ENCODE measurements at regions not wholly inside any gene's neighbourhood (a gene's known extent, or its start where the extent isn't known, plus 50 kb on each side); places are given as distances from the start of the nearest gene placed in this dataset.

DNA sequence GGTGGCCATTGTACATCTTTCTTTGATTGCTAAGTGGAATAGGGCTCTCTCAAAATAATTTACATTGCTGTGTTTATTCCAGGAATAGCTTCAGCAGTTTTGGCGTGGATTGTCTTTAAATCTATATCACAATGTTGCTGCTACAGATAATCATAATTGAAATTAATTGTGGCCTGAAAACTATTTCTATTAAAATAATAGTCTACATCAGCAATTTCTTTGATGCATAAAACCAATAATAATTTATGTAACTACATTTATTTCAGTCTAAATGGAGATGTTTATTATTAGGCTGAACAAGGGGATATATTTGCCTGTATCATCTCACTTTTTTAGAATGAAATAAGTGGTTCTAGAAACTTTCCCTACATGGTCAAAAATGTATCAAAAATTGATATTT is 456.0 kb upstream of the CTNND2 start:
- no peak overlapping the region for H2BK12ac ChIP-seq (ENCODE audit: low read length in 2 of 2)
- H3K14ac ChIP-seq (ENCODE audit: low read length in 2 of 2) = no peak overlapping the region
- H3K9me3 ChIP-seq (ENCODE audit: control insufficient read depth, low read length) = peaks cover 5% of the 10 kb centered on the region
- H3K4me1 ChIP-seq (ENCODE audit: control insufficient read depth, insufficient read depth, low read depth, low read length) = no peaks in the 10 kb centered on the region
- no peak overlapping the region for H3K27ac ChIP-seq (ENCODE audit: low read length, poor library complexity, severe bottlenecking)
- no peaks in the 10 kb centered on the region for H3K36me3 ChIP-seq (ENCODE audit: control insufficient read depth in 1 of 2, insufficient read depth in 2 of 2, low read depth in 1 of 2, low read length in 2 of 2)
- H3K27me3 ChIP-seq (ENCODE audit: control insufficient read depth in 1 of 2, insufficient read depth in 1 of 2, low read length in 2 of 2) = no peaks in the 10 kb centered on the region
- H2AK5ac ChIP-seq (ENCODE audit: low read length, severe bottlenecking) = no peak overlapping the region
- WGBS = no CpG with 5 or more reads among the region's 1 CpG
- H3K9ac ChIP-seq (ENCODE audit: low read length) = no peak overlapping the region
- H4K8ac ChIP-seq (ENCODE audit: low read length) = no peak overlapping the region
- no peak overlapping the region for H3K4me3 ChIP-seq (ENCODE audit: insufficient read depth in 1 of 2, low read depth in 1 of 2, low read length in 2 of 2)
- DNase-seq = no peak
- no peak overlapping the region for H2AFZ ChIP-seq (ENCODE audit: low read depth, low read length)
- no peak overlapping the region for H2BK5ac ChIP-seq (ENCODE audit: low read depth, low read length, poor library complexity, severe bottlenecking)
- no peak overlapping the region for H2BK15ac ChIP-seq (ENCODE audit: low read depth, poor library complexity, severe bottlenecking)
- H2BK120ac ChIP-seq (ENCODE audit: low read depth, low read length) = no peak overlapping the region
- no peak overlapping the region for H3K23ac ChIP-seq (ENCODE audit: low read length in 2 of 2)
- H3K18ac ChIP-seq (ENCODE audit: low read depth in 1 of 2, low read length in 2 of 2) = no peak overlapping the region
- H3K4me2 ChIP-seq (ENCODE audit: low read length, poor library complexity, severe bottlenecking) = no peak overlapping the region
- no peaks in the 10 kb centered on the region for H3K79me1 ChIP-seq (replicated peaks; ENCODE audit: low read length, poor library complexity, severe bottlenecking)
- no peak overlapping the region for H3K4ac ChIP-seq (ENCODE audit: low read depth in 1 of 2, low read length in 2 of 2)
- no peak overlapping the region for H4K91ac ChIP-seq (ENCODE audit: low read length)

GRCh38 chr5:12358371-12359090 is 454.3 kb upstream of the CTNND2 start:
- Histone ChIP-seq H2AFZ (ENCODE audit: low read depth, low read length) (no peak overlapping the region), H2BK12ac (ENCODE audit: low read length in 2 of 2) (no peak overlapping the region), H3K27ac (ENCODE audit: low read length, poor library complexity, severe bottlenecking) (no peak overlapping the region), H3K79me1 (replicated peaks; ENCODE audit: low read length, poor library complexity, severe bottlenecking) (no peaks in the 10 kb centered on the region), H3K4me3 (ENCODE audit: insufficient read depth in 1 of 2, low read depth in 1 of 2, low read length in 2 of 2) (no peak overlapping the region), H4K91ac (ENCODE audit: low read length) (no peak overlapping the region), H2BK15ac (ENCODE audit: low read depth, poor library complexity, severe bottlenecking) (no peak overlapping the region), H3K14ac (ENCODE audit: low read length in 2 of 2) (no peak overlapping the region), H3K4ac (ENCODE audit: low read depth in 1 of 2, low read length in 2 of 2) (no peak overlapping the region), H3K9ac (ENCODE audit: low read length) (no peak overlapping the region), H3K27me3 (ENCODE audit: control insufficient read depth in 1 of 2, insufficient read depth in 1 of 2, low read length in 2 of 2) (no peaks in the 10 kb centered on the region), H2BK120ac (ENCODE audit: low read depth, low read length) (no peak overlapping the region), H2BK5ac (ENCODE audit: low read depth, low read length, poor library complexity, severe bottlenecking) (no peak overlapping the region), H3K18ac (ENCODE audit: low read depth in 1 of 2, low read length in 2 of 2) (no peak overlapping the region), H3K4me1 (ENCODE audit: control insufficient read depth, insufficient read depth, low read depth, low read length) (no peaks in the 10 kb centered on the region), H4K8ac (ENCODE audit: low read length) (no peak overlapping the region), H3K9me3 (ENCODE audit: control insufficient read depth, low read length) (peaks cover 14% of the 10 kb centered on the region), H3K36me3 (ENCODE audit: control insufficient read depth in 1 of 2, insufficient read depth in 2 of 2, low read depth in 1 of 2, low read length in 2 of 2) (no peaks in the 10 kb centered on the region), H3K4me2 (ENCODE audit: low read length, poor library complexity, severe bottlenecking) (no peak overlapping the region), H2AK5ac (ENCODE audit: low read length, severe bottlenecking) (no peak overlapping the region), H3K23ac (ENCODE audit: low read length in 2 of 2) (no peak overlapping the region)
- WGBS = 61% methylated on average over 4 of the region's 6 CpGs
- no peak for DNase-seq

DNA sequence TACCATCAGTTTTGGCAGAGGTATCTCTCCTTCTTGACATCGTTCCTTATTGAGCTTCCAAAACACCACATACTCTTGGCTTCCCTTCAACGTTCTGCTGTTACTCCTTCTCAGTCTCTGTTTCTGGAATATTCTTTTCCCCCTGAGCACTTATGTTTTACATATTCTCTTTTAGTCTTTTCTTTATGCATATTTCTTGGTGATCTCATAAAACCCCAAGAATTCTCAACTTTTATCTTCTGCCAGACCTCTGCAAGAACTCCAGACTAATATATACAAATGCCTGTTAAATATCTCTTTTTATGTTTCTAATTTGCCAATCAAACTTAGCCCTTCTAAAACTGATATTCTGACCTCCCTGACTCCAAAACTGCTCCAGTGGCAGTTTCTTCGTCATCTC is 453.4 kb upstream of the CTNND2 start:
- WGBS = 64% methylated on average over 3 of the region's 3 CpGs
- Histone ChIP-seq H2AFZ (ENCODE audit: low read depth, low read length) (no peak overlapping the region), H3K18ac (ENCODE audit: low read depth in 1 of 2, low read length in 2 of 2) (no peak overlapping the region), H4K8ac (ENCODE audit: low read length) (no peak overlapping the region), H3K4me2 (ENCODE audit: low read length, poor library complexity, severe bottlenecking) (no peak overlapping the region), H2BK5ac (ENCODE audit: low read depth, low read length, poor library complexity, severe bottlenecking) (no peak overlapping the region), H2BK120ac (ENCODE audit: low read depth, low read length) (no peak overlapping the region), H3K9me3 (ENCODE audit: control insufficient read depth, low read length) (peaks cover 14% of the 10 kb centered on the region), H3K4ac (ENCODE audit: low read depth in 1 of 2, low read length in 2 of 2) (no peak overlapping the region), H3K27me3 (ENCODE audit: control insufficient read depth in 1 of 2, insufficient read depth in 1 of 2, low read length in 2 of 2) (no peaks in the 10 kb centered on the region), H3K9ac (ENCODE audit: low read length) (no peak overlapping the region), H2BK15ac (ENCODE audit: low read depth, poor library complexity, severe bottlenecking) (no peak overlapping the region), H3K4me1 (ENCODE audit: control insufficient read depth, insufficient read depth, low read depth, low read length) (no peaks in the 10 kb centered on the region), H2BK12ac (ENCODE audit: low read length in 2 of 2) (no peak overlapping the region), H3K79me1 (replicated peaks; ENCODE audit: low read length, poor library complexity, severe bottlenecking) (no peaks in the 10 kb centered on the region), H4K91ac (ENCODE audit: low read length) (no peak overlapping the region), H3K36me3 (ENCODE audit: control insufficient read depth in 1 of 2, insufficient read depth in 2 of 2, low read depth in 1 of 2, low read length in 2 of 2) (no peaks in the 10 kb centered on the region), H3K14ac (ENCODE audit: low read length in 2 of 2) (no peak overlapping the region), H3K27ac (ENCODE audit: low read length, poor library complexity, severe bottlenecking) (no peak overlapping the region), H3K23ac (ENCODE audit: low read length in 2 of 2) (no peak overlapping the region), H3K4me3 (ENCODE audit: insufficient read depth in 1 of 2, low read depth in 1 of 2, low read length in 2 of 2) (no peak overlapping the region), H2AK5ac (ENCODE audit: low read length, severe bottlenecking) (no peak overlapping the region)
- no peak for DNase-seq

DNA sequence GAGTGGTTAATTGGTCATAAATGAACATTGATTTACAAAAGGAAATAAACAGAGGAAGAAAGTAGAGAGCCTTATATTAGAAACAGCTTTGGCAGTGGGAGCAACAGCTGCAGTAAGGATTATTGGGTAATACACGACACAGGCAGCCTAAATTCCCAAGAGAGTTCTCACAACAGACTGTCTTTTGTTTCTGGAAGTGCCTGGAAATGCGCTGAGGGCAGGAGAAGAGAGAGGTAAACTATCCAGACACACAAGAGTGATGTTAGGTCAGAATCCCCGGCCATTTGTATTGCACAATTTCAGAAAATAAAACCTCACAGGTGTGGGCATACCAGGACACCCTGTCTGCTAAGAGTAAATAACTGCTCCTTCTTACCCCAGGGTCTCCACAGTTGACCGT is 450.4 kb upstream of the CTNND2 start:
- no peak overlapping the region for H3K27ac ChIP-seq (ENCODE audit: low read length, poor library complexity, severe bottlenecking)
- no peak overlapping the region for H2BK120ac ChIP-seq (ENCODE audit: low read depth, low read length)
- no peaks in the 10 kb centered on the region for H3K79me1 ChIP-seq (replicated peaks; ENCODE audit: low read length, poor library complexity, severe bottlenecking)

More for the DNA sequence above, 450.4 kb upstream of the CTNND2 start:
- Histone ChIP-seq H3K14ac (ENCODE audit: low read length in 2 of 2) (no peak overlapping the region), H2BK5ac (ENCODE audit: low read depth, low read length, poor library complexity, severe bottlenecking) (no peak overlapping the region), H3K9ac (ENCODE audit: low read length) (no peak overlapping the region), H3K27me3 (ENCODE audit: control insufficient read depth in 1 of 2, insufficient read depth in 1 of 2, low read length in 2 of 2) (no peaks in the 10 kb centered on the region), H3K4me1 (ENCODE audit: control insufficient read depth, insufficient read depth, low read depth, low read length) (no peaks in the 10 kb centered on the region), H3K18ac (ENCODE audit: low read depth in 1 of 2, low read length in 2 of 2) (no peak overlapping the region), H3K36me3 (ENCODE audit: control insufficient read depth in 1 of 2, insufficient read depth in 2 of 2, low read depth in 1 of 2, low read length in 2 of 2) (no peaks in the 10 kb centered on the region), H2AK5ac (ENCODE audit: low read length, severe bottlenecking) (no peak overlapping the region), H4K91ac (ENCODE audit: low read length) (no peak overlapping the region), H2BK15ac (ENCODE audit: low read depth, poor library complexity, severe bottlenecking) (no peak overlapping the region), H2BK12ac (ENCODE audit: low read length in 2 of 2) (no peak overlapping the region), H3K23ac (ENCODE audit: low read length in 2 of 2) (no peak overlapping the region), H3K4me2 (ENCODE audit: low read length, poor library complexity, severe bottlenecking) (no peak overlapping the region), H3K4ac (ENCODE audit: low read depth in 1 of 2, low read length in 2 of 2) (no peak overlapping the region), H3K4me3 (ENCODE audit: insufficient read depth in 1 of 2, low read depth in 1 of 2, low read length in 2 of 2) (no peak overlapping the region), H3K9me3 (ENCODE audit: control insufficient read depth, low read length) (peaks cover 12% of the 10 kb centered on the region), H4K8ac (ENCODE audit: low read length) (no peak overlapping the region), H2AFZ (ENCODE audit: low read depth, low read length) (no peak overlapping the region)
- 29% methylated on average over 3 of the region's 4 CpGs for WGBS
- no peak for DNase-seq

All from mesenchymal stem cell (in vitro differentiated cells and primary cell).